SU-DHL-6 (cell line): ENCODE measurements at regions not wholly inside any gene's neighbourhood (a gene's known extent, or its start where the extent isn't known, plus 50 kb on each side); places are given as distances from the start of the nearest gene placed in this dataset.
A peak's percentile ranks its signal among the peaks of the same experiment; 100 is the strongest.

Source experiments
- H2AFZ ChIP-seq: fragments of 200-600 bp; sonication (generic); 2 replicates; pipeline ENCODE4 v1.6.1; 2014; ENCODE audit warnings: low read depth, mild to moderate bottlenecking, moderate library complexity, mixed read lengths, antibody characterized with exemption, low read length; ENCODE audit not compliant: severe bottlenecking
- H3F3A ChIP-seq: fragments of 200-600 bp; shearing (Covaris generic); 2 replicates; pipeline ENCODE4 v1.6.0; 2016; ENCODE audit warnings: antibody characterized with exemption, mild to moderate bottlenecking; ENCODE audit not compliant: insufficient read depth
- H3K27ac ChIP-seq: fragments of 200-600 bp; sonication (generic); 2 replicates; pipeline ENCODE4 v1.5.1; 2016; ENCODE audit warnings: low read depth, mild to moderate bottlenecking, low read length, moderate library complexity, mixed read lengths
- H3K27me3 ChIP-seq: fragments of 200-600 bp; sonication (generic), shearing (Covaris generic); 2 replicates; pipeline ENCODE4 v1.6.0; 2014; ENCODE audit warnings: mild to moderate bottlenecking, low read length
- H3K36me3 ChIP-seq: fragments of 200-600 bp; sonication (generic); 2 replicates; pipeline ENCODE4 v1.6.1; 2014; ENCODE audit warnings: mild to moderate bottlenecking, low read length, mixed read lengths
- H3K4me2 ChIP-seq: fragments of 300-600, 200-600 bp; shearing (Covaris generic), sonication (generic); 2 replicates; pipeline ENCODE4 v1.6.0; 2014; ENCODE audit warnings: low read length, low read depth, mild to moderate bottlenecking; ENCODE audit not compliant: poor library complexity, severe bottlenecking
- H3K4me3 ChIP-seq: fragments of 200-600 bp; sonication (generic); 2 replicates; pipeline ENCODE4 v1.5.1; 2014; ENCODE audit warnings: antibody characterized with exemption, low read length, mild to moderate bottlenecking, mixed read lengths; ENCODE audit not compliant: insufficient read depth, poor library complexity, severe bottlenecking
- H3K79me2 ChIP-seq: fragments of 200-600 bp; sonication (generic); 2 replicates; pipeline ENCODE4 v1.6.1; 2014; ENCODE audit warnings: mild to moderate bottlenecking, low read length, moderate library complexity; ENCODE audit not compliant: insufficient read depth
- H3K9ac ChIP-seq: fragments of 200-600 bp; sonication (generic); 2 replicates; pipeline ENCODE4 v1.7.0; 2014; ENCODE audit warnings: mild to moderate bottlenecking, low read length
- H3K9me2 ChIP-seq: fragments of 200-600 bp; sonication (generic); replicated peaks from 2 replicates; pipeline ENCODE4 v1.6.1; 2014; ENCODE audit warnings: low read length; ENCODE audit not compliant: insufficient read depth
- H3K9me3 ChIP-seq: fragments of 200-600 bp; sonication (generic); 2 replicates; pipeline ENCODE4 v1.6.1; 2014; ENCODE audit warnings: low read length, mixed read lengths; ENCODE audit not compliant: insufficient read depth
- H4K20me1 ChIP-seq: fragments of 200-600 bp; sonication (generic); 2 replicates; pipeline ENCODE4 v1.6.1; 2014; ENCODE audit warnings: low read depth, mild to moderate bottlenecking, antibody characterized with exemption, low read length, moderate library complexity, mixed read lengths
- CTCF ChIP-seq: fragments of 200-600 bp; sonication (generic); IDR thresholded peaks from one replicate; pipeline ENCODE4 v1.5.1; 2017; ENCODE audit warnings: antibody characterized with exemption, mild to moderate bottlenecking, low read length, moderate library complexity; ENCODE audit not compliant: insufficient read depth, poor library complexity, severe bottlenecking
- EZH2phosphoT487 ChIP-seq: fragments of 200-600 bp; sonication (generic), shearing (Covaris generic); conservative IDR thresholded peaks from 2 replicates; pipeline ENCODE4 v1.6.1; 2018; ENCODE audit warnings: mild to moderate bottlenecking, antibody characterized with exemption, low read length, moderate library complexity, mixed read lengths

GRCh38 chr4:27629532-27630225, 769.0 kb downstream of the STIM2 start:
- no peak overlapping the region for H3K4me3 ChIP-seq
- no peaks in the 10 kb centered on the region for H3K27me3 ChIP-seq
- no peaks in the 10 kb centered on the region for H3K9me2 ChIP-seq
- TF ChIP-seq CTCF (no peak), EZH2phosphoT487 (no peak)
- no peaks in the 10 kb centered on the region for H3K36me3 ChIP-seq
- no peaks in the 10 kb centered on the region for H3K79me2 ChIP-seq
- H3K9me3 ChIP-seq, result no peaks in the 10 kb centered on the region
- no peak overlapping the region for H3K27ac ChIP-seq
- H3K4me2 ChIP-seq, result no peak overlapping the region
- no peak overlapping the region for H2AFZ ChIP-seq
- H4K20me1 ChIP-seq, result no peaks in the 10 kb centered on the region
- no peaks in the 10 kb centered on the region for H3F3A ChIP-seq
- H3K9ac ChIP-seq, result no peak overlapping the region

- no peak for TF ChIP-seq EZH2phosphoT487
- TF ChIP-seq CTCF, result no peak
- Histone ChIP-seq H3K4me2 (peak overlapping the region; percentile 10), H2AFZ (no peak overlapping the region), H3K9ac (no peak overlapping the region), H3F3A (no peaks in the 10 kb centered on the region), H3K27me3 (no peaks in the 10 kb centered on the region), H3K9me2 (no peaks in the 10 kb centered on the region), H4K20me1 (no peaks in the 10 kb centered on the region), H3K36me3 (no peaks in the 10 kb centered on the region), H3K4me3 (no peak overlapping the region), H3K9me3 (no peaks in the 10 kb centered on the region), H3K27ac (no peak overlapping the region), H3K79me2 (no peaks in the 10 kb centered on the region)
These were observed 775.6 kb downstream of the STIM2 start for GRCh38 chr4:27635936-27636913.

GRCh38 chr4:27638163-27638915, 777.7 kb downstream of the STIM2 start:
- no peaks in the 10 kb centered on the region for H3K36me3 ChIP-seq
- H3K9me2 ChIP-seq, result no peaks in the 10 kb centered on the region
- no peak overlapping the region for H3K4me2 ChIP-seq
- H3K27me3 ChIP-seq, result no peaks in the 10 kb centered on the region
- H3K27ac ChIP-seq, result no peak overlapping the region
- H3K4me3 ChIP-seq, result no peak overlapping the region
- H2AFZ ChIP-seq, result no peak overlapping the region
- H3K9me3 ChIP-seq, result no peaks in the 10 kb centered on the region
- H3K79me2 ChIP-seq, result no peaks in the 10 kb centered on the region
- TF ChIP-seq CTCF (no peak), EZH2phosphoT487 (no peak)
- H4K20me1 ChIP-seq, result no peaks in the 10 kb centered on the region
- no peak overlapping the region for H3K9ac ChIP-seq
- no peaks in the 10 kb centered on the region for H3F3A ChIP-seq
